TTC549 (cell line): ENCODE measurements at regions not wholly inside any gene's neighbourhood (a gene's known extent, or its start where the extent isn't known, plus 50 kb on each side); places are given as distances from the start of the nearest gene placed in this dataset.
"Not testable (repeated sequence)": the region's sequence is repeated elsewhere in the genome, so short reads cannot be mapped to it uniquely, and the experiment has no call there.

Experiments used
- FAIRE-seq: peaks from 2 replicates; lab custom pipeline; 2012; peaks lifted over from hg19 to GRCh38; lab: Jason Lieb, UNC

DNA sequence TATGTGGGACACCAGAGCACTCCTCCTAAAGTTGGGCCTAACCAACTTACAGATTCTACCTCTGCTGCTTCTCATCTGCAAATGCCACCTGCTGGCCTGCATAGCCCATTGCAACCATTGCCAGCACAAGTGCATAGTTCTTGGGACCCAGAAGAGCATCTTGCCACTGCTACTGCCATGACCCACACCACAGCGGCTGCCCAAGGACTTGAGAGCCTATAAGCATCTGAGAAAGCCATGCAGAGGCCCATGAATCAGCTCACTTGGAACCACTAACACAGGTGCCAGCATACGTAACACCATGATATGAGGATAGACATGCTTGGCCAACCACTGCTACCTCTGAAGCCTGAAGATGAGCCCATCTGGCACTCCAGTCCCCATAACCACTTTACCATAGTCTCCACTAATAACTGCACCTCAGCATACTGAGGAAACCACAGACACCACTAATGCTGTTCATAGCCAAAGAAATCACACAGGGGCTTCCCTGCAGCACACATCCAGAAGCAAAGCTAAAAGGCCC, 258.1 kb upstream of the AGTR2 start:
- FAIRE-seq: no peak

- FAIRE-seq: no peak
Observed at GRCh38 chrX:115913575-115913974, 257.0 kb upstream of the AGTR2 start.

DNA sequence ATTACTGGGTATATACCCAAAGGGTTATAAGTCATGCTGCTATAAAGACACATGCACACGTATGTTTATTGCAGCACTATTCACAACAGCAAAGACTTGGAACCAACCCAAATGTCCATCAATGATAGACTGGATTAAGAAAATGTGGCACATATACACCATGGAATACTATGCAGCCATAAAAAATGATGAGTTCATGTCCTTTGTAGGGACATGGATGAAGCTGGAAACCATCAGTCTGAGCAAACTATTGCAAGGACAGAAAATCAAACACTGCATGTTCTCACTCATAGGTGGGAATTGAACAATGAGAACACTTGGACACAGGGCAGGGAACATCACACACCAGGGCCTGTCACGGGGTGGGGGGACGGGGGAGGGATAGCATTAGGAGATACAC, 254.9 kb upstream of the AGTR2 start:
- not testable (repeated sequence) for FAIRE-seq

GRCh38 chrX:115929480-115929879, 241.1 kb upstream of the AGTR2 start:
- no peak for FAIRE-seq

DNA sequence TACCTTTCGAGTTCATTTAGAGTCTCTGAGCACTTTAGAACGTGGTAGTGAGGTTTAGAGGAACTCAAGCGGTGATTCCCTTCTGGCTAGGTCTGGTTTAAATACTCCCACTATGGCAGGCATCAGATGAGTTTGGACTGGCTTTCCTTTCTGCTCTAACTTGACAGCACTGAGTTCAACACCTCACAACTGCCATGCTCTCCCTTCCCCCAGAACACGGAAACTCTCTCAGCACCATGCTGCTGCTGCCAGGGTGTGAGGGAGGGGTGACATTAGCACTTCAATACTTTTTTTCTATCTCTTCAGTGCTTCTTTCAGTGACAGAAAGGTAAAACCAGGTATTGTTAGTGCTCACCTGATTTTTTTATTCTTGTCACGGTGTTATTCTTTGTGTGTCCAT, 234.5 kb upstream of the AGTR2 start:
- no peak for FAIRE-seq

DNA sequence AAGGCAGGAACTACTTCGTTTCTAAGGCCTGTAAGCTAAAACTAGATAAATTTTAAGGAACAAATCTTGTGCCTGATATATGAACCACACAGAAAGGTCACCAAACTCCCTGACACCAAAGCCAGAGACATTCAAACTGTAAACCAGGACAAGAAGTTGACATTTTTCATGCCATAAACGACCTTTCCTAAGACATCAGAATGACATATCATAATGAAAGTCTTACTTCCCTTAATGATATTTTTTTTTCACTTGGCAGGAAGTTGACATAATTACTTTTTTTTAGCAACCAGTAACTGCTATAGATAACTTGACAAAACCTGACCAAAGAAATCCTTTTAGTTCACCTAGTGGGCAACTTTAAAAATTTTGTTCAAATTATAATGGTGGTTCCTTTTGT, 231.5 kb upstream of the AGTR2 start:
- FAIRE-seq: no peak

GRCh38 chrX:115939636-115940160, 230.8 kb upstream of the AGTR2 start:
- FAIRE-seq: no peak

- no peak for FAIRE-seq
Observed at GRCh38 chrX:115940348-115940747, 230.2 kb upstream of the AGTR2 start.

- FAIRE-seq: no peak
Observed at GRCh38 chrX:115940888-115941332, 229.6 kb upstream of the AGTR2 start.

DNA sequence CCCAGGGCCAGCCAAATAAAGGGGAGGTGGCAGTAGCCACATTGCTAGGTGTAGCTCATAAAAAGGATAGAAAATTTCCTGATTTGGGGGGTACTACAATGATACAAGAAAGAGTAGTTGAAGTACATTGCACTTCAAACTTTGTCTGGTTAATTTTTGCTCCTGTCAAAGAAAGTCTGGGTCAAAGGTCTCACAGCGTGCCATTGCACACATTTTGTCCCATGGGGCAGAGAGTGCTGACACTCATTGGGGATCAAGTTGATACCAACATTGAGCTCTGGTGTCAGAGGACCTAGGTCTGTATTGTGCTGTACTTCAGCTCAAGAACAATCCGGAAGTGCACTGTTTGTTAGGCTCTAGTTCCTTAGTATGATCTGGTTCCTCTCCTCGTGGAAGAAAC, 229.2 kb upstream of the AGTR2 start:
- no peak for FAIRE-seq

GRCh38 chrX:115946059-115946458, 224.5 kb upstream of the AGTR2 start:
- FAIRE-seq: no peak

GRCh38 chrX:115948018-115948923, 222.3 kb upstream of the AGTR2 start:
- no peak for FAIRE-seq

DNA sequence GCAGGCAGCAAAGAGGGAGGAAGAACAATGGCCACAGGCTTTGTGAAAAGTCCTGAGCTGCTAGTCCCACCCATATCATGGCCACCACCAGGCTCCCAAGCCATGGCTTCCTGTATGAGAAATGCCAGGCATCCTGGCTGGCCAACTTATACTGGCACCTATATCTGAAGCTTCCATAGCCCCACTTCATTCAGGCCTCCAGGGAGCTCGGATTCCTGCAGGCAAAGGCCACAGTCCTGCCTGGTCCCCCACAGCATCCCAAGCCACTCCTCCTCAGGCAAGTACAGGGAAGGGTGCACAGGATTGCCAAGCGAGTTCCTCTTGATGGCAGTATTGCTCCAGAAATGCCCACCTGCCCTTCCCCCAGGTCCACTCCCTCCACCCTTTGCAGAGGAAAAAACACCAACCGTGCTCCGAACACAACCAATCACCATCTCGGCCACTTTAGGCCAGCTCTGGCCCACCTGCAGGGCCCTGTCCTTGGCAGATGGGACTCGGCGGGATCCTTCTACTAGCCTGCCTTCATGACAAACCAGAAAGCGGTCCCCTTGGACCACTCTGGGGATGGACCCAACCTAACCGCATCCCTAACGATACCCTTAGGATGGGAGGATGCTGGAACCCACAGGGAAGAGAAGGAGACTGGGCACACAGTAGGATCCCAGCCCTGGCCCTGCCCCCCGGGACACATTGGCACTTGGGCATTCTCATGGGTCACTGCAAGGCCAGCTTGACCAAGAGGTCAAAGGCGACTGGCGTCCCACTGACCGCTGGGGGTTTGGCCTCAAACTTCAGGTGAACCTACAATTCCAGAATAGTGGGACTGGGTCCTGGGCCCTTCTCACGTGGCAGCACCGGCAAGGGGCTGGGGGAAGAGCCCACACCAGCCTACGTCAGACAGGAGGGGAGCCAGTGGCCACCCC, 220.4 kb upstream of the AGTR2 start:
- no peak for FAIRE-seq

DNA sequence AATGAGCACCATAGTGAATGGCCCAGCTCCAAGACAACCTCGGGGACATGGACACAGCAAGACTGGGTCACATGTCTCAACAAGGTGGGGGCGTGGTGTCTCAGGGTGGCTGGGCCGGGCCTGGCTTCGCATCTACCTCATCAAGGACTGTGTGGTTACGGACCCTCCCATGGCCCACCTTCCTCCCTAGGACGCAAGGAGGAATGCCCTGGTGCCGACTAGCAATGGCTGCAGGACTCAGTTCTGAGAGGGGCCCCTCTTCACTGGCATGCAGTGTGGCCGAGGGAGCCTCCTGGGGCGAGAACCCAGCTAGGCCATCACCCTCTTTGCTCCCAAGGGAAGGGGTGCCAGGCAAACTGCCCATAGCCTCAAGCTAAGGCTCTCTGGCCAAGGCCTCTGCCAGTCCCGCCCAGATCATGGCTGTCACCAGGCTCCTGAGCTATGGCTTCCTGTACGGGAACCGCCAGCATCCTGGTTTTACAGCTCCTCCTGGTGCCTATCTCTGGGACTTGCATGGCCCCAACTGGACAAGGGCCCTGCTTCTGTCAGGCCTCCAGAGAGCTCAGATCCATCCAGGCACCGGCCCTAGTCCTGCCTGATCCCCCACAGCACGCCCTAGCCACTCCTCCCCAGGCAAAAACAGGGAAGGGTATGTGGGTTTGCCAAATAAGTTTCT, 218.0 kb upstream of the AGTR2 start:
- FAIRE-seq: no peak

GRCh38 chrX:115957862-115958490, 212.6 kb upstream of the AGTR2 start:
- FAIRE-seq: no peak

DNA sequence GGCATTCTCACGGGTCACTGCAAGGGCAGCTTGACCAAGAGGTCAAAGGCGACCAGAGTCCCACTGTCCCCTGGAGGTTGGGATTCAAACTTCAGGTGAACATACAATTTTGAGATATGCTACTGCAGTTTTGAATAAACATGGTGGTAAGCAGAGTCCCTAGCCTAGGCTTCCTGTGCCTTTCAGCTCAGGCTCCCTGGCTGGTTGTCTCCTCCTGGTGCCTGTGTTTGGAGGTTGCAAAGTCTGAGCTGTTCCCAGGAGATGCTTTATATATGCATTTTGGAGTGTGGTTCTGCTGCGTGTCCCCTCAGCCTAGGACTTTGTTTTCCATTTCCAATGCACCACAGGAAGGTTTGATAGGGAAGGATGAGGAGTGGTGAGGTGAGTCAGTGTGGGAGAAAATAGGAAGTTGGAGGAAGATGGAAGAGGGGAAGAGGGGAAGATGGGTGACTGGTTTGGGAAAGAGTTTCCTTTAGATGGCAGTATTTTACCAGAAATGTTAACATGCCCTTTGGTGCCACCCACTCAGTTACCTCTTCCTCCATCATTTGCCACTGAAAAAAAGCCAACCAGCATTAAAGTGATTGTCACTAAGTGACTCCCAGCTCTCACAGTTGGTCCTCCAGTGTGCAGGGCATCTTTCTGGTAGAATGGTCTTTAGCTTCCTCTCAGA, 211.7 kb upstream of the AGTR2 start:
- FAIRE-seq: no peak

GRCh38 chrX:115960440-115961084, 210.0 kb upstream of the AGTR2 start:
- no peak for FAIRE-seq

DNA sequence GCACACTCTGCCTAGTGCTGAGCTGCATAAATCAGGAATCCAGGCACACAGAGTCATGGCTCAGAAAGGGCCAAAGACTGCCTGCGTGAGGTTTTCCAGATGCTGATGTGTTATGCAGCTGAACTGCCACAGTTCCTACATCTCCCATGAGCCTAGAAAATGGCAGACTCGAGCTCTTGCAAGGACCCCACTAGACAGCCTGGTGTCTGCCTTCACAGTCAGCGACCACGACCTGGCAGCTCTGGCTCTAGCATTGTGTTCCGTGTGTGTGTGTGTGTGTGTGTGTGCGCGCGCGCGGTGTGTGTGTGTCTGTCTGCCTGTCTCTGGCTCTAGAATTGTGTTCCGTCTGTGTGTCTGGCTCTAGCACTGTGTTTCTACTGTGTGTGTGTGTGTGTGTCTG, 203.6 kb upstream of the AGTR2 start:
- no peak for FAIRE-seq

GRCh38 chrX:115968436-115969252, 201.9 kb upstream of the AGTR2 start:
- no peak for FAIRE-seq

DNA sequence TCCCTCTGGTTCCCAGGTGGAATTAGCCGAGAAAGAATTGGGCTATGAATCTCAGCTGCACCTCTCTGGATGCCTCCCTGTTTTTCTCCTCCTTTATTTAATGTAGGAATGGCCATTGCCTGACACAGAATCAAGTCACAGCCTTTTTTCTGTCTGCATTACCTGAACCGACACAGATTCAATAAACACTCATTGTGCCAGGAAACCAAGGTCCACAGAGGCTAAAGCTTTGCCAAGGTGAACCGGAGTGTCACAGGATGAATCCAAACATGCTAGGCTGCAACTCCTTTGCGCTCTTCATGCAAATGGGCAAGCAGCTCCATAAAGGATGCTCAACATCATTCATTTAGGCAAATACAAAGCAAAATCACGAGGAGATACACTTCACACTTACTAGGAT, 199.8 kb upstream of the AGTR2 start:
- FAIRE-seq: no peak
